ENCODE measurements at regions not wholly inside any gene's neighbourhood (a gene's known extent, or its start where the extent isn't known, plus 50 kb on each side); places are given as distances from the start of the nearest gene placed in this dataset.
A peak's percentile ranks its signal among the peaks of the same experiment; 100 is the strongest.

DNA sequence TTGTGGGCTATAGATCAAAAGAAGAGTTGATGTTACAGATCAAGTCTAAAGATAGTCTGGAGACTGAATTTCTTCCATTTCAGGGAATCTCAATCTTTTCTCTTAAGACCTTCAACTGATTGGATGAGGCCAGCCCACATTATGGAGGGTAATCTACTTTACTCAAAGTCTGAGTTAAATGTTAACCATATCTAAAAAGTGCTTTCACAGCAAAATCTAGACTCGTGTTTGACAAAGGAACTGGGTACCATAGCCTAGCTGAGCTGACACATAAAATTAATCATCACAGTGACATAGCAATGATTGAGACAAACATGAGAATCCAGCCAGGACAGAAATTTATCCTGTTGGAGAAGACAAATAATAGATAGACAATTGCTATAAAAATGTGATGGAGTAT, 407.9 kb upstream of the GRM7 start:
- no peak overlapping the region for H3K27ac ChIP-seq
- no peak overlapping the region for H3K4me2 ChIP-seq
- CTCF ChIA-PET, result no interaction called here
- H3K4me1 ChIP-seq, result no peaks in the 10 kb centered on the region
- H3K4me3 ChIP-seq, result no peak overlapping the region
- no peaks in the 10 kb centered on the region for H3K9me3 ChIP-seq
- POLR2A ChIA-PET, result no interaction called here
- DNase-seq (ENCODE audit: low read depth in 1 of 2, low spot score in 1 of 2), result no peak
- 9% methylated on average over 1 of the region's 1 CpG for WGBS (ENCODE audit: missing lambda C conversion rate)
- peak; percentile 65 for TF ChIP-seq MAFK (IDR thresholded peaks at IDR 0.05; ENCODE audit: partially characterized antibody)
- no peak for TF ChIP-seq HDAC2 (IDR thresholded peaks at IDR 0.05)
- ATAC-seq, result no peak
- no peak for FAIRE-seq

DNA sequence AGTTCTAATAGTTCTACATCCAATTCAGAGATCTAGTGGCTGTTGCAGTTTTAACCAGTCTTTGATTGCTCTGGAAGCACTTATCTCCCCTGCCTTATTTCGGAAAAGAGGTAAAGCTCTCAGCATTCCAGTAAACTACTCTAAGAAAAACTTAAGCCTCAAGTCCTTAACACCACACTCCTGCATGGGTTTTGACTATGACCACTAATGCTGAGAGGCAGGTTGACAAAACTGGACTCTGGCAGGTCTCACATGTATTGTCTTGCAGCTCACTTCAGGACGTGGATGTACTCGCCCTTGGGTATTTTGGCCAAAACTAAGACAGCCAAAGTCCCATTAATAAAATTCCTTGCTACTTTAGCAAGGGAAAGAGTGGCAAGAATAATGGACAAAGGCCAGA, 405.9 kb upstream of the GRM7 start:
- no peaks in the 10 kb centered on the region for H3K4me1 ChIP-seq
- CTCF ChIA-PET, result interaction anchor here (0.6 kb wide), 1 partner anchor 1170 kb away, joined by 4 read pairs; no protein-coding TSS in a partner anchor
- ATAC-seq (no peak), FAIRE-seq (no peak), DNase-seq (ENCODE audit: low read depth in 1 of 2, low spot score in 1 of 2) (no peak)
- 2% methylated on average over 3 of the region's 3 CpGs for WGBS (ENCODE audit: missing lambda C conversion rate)
- POLR2A ChIA-PET, result no interaction called here
- H3K4me2 ChIP-seq, result no peak overlapping the region
- H3K4me3 ChIP-seq, result no peak overlapping the region
- TF ChIP-seq NPAS2 (CRISPR knock-in tag; IDR thresholded peaks at IDR 0.05; ENCODE audit: borderline replicate concordance) (no peak), HEYL (CRISPR knock-in tag; IDR thresholded peaks at IDR 0.05) (no peak), HOXB5 (CRISPR knock-in tag; IDR thresholded peaks at IDR 0.05) (no peak), POLR2AphosphoS2 (conservative IDR thresholded peaks at IDR 0.05; ENCODE audit: low read length) (no peak), HOXB13 (CRISPR knock-in tag; IDR thresholded peaks at IDR 0.05; ENCODE audit: low read depth) (no peak), CHD2 (IDR thresholded peaks at IDR 0.05; ENCODE audit: low read length, partially characterized antibody) (no peak), KDM1A (IDR thresholded peaks at IDR 0.05; ENCODE audit: low read depth) (no peak), FOSB (CRISPR knock-in tag; IDR thresholded peaks at IDR 0.05) (no peak), RNF2 (IDR thresholded peaks at IDR 0.05; ENCODE audit: borderline replicate concordance, low read depth) (no peak), EHF (CRISPR knock-in tag; IDR thresholded peaks at IDR 0.05) (no peak), POLR2A (IDR thresholded peaks at IDR 0.05; ENCODE audit: low read length) (no peak), TP53 (CRISPR knock-in tag; IDR thresholded peaks at IDR 0.05) (no peak), RAD21 (conservative IDR thresholded peaks at IDR 0.05 in 1 of 2, IDR thresholded peaks at IDR 0.05 in 1 of 2) (no peak), SMC3 (IDR thresholded peaks at IDR 0.05) (no peak)
- no peak overlapping the region for H3K27ac ChIP-seq
- no peaks in the 10 kb centered on the region for H3K9me3 ChIP-seq

GRCh38 chr3:6467186-6467585, 393.7 kb upstream of the GRM7 start:
- ATAC-seq (no peak), DNase-seq (ENCODE audit: low read depth in 1 of 2, low spot score in 1 of 2) (no peak), FAIRE-seq (no peak)
- no peaks in the 10 kb centered on the region for H3K4me1 ChIP-seq
- no peak overlapping the region for H3K4me3 ChIP-seq
- H3K4me2 ChIP-seq, result no peak overlapping the region
- no peak overlapping the region for H3K27ac ChIP-seq
- TF ChIP-seq ZC3H11A (IDR thresholded peaks at IDR 0.05), result no peak
- no peak for TF ChIP-seq EHMT2 (IDR thresholded peaks at IDR 0.05; ENCODE audit: low read depth)
- TF ChIP-seq TFCP2L1 (CRISPR knock-in tag; IDR thresholded peaks at IDR 0.05), result no peak
- no peak for TF ChIP-seq MAZ (IDR thresholded peaks at IDR 0.05; ENCODE audit: borderline replicate concordance, low read depth, low read length)
- TF ChIP-seq CHD4 (IDR thresholded peaks at IDR 0.05; ENCODE audit: borderline replicate concordance), result no peak
- no peak for TF ChIP-seq CBX2 (IDR thresholded peaks at IDR 0.05; ENCODE audit: borderline replicate concordance, low read depth)
- no peak for TF ChIP-seq CBX8 (IDR thresholded peaks at IDR 0.05)
- TF ChIP-seq JUNB (IDR thresholded peaks at IDR 0.05), result no peak
- no peak for TF ChIP-seq USF2 (IDR thresholded peaks at IDR 0.05)
- no peak for TF ChIP-seq ZSCAN20 (CRISPR knock-in tag; IDR thresholded peaks at IDR 0.05)
- no peak for TF ChIP-seq RARB (CRISPR knock-in tag; IDR thresholded peaks at IDR 0.05)
- no peak for TF ChIP-seq BHLHE40 (IDR thresholded peaks at IDR 0.05; ENCODE audit: low read depth, low read length)
- TF ChIP-seq HMGXB4 (CRISPR knock-in tag; IDR thresholded peaks at IDR 0.05; ENCODE audit: borderline replicate concordance), result no peak
- no peak for TF ChIP-seq EHF (CRISPR knock-in tag; IDR thresholded peaks at IDR 0.05)
- TF ChIP-seq PHF8 (IDR thresholded peaks at IDR 0.05; ENCODE audit: borderline replicate concordance, low read depth), result no peak
- TF ChIP-seq SMC3 (IDR thresholded peaks at IDR 0.05), result no peak
- no peak for TF ChIP-seq ZNF302 (CRISPR knock-in tag; IDR thresholded peaks at IDR 0.05)
- no peak for TF ChIP-seq CTCF (IDR thresholded peaks at IDR 0.05)
- TF ChIP-seq, protein P1, sequence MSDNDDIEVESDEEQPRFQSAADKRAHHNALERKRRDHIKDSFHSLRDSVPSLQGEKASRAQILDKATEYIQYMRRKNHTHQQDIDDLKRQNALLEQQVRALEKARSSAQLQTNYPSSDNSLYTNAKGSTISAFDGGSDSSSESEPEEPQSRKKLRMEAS (IDR thresholded peaks at IDR 0.05), result no peak
- TF ChIP-seq MYC (IDR thresholded peaks at IDR 0.05; ENCODE audit: borderline replicate concordance, low read length), result no peak
- no peaks in the 10 kb centered on the region for H3K9me3 ChIP-seq
- ChIA-PET POLR2A (no interaction called here), CTCF (no interaction called here)

All from A549 (cell line).